H9 (cell line): ENCODE measurements at regions not wholly inside any gene's neighbourhood (a gene's known extent, or its start where the extent isn't known, plus 50 kb on each side); places are given as distances from the start of the nearest gene placed in this dataset.

Experiments
- DNase-seq: peaks from one replicate; pipeline ENCODE4 v3.0.0-alpha.2; 2017
- H2AFZ ChIP-seq: one replicate; pipeline ENCODE4 v1.6.1; 2013; ENCODE audit warnings: mild to moderate bottlenecking, low read length, control low read depth, moderate library complexity
- H2AK5ac ChIP-seq: 2 replicates; pipeline ENCODE4 v1.6.1; 2013; ENCODE audit warnings: low read length, control low read depth, mixed read lengths; ENCODE audit not compliant: insufficient read length
- H2BK120ac ChIP-seq: one replicate; pipeline ENCODE4 v1.6.1; 2013; ENCODE audit warnings: low read depth, mild to moderate bottlenecking, low read length, control low read depth, inconsistent platforms; ENCODE audit not compliant: poor library complexity, severe bottlenecking
- H2BK12ac ChIP-seq: 2 replicates; pipeline ENCODE4 v1.6.1; 2013; ENCODE audit warnings: low read length, control low read depth, mixed read lengths, low read depth; ENCODE audit not compliant: insufficient read length
- H2BK15ac ChIP-seq: 2 replicates; pipeline ENCODE4 v1.6.1; 2013; ENCODE audit warnings: low read depth, low read length, control low read depth
- H2BK20ac ChIP-seq: one replicate; pipeline ENCODE4 v1.6.1; 2013; ENCODE audit warnings: low read depth, mild to moderate bottlenecking, low read length, control low read depth, inconsistent platforms; ENCODE audit not compliant: poor library complexity, severe bottlenecking
- H2BK5ac ChIP-seq: 2 replicates; pipeline ENCODE4 v1.6.1; 2013; ENCODE audit warnings: low read length, control low read depth, mixed read lengths; ENCODE audit not compliant: insufficient read length
- H3K14ac ChIP-seq: 2 replicates; pipeline ENCODE4 v1.6.1; 2013; ENCODE audit warnings: low read length, control low read depth; ENCODE audit not compliant: insufficient read depth
- H3K18ac ChIP-seq: 2 replicates; pipeline ENCODE4 v1.6.1; 2013; ENCODE audit warnings: low read depth, mild to moderate bottlenecking, mixed read lengths, low read length, control low read depth; ENCODE audit not compliant: insufficient read length
- H3K23ac ChIP-seq: 2 replicates; pipeline ENCODE4 v1.6.1; 2013; ENCODE audit warnings: low read length, control low read depth, mixed read lengths, low read depth; ENCODE audit not compliant: insufficient read length
- H3K23me2 ChIP-seq: 2 replicates; pipeline ENCODE4 v1.6.1; 2013; ENCODE audit warnings: low read depth, mild to moderate bottlenecking, mixed read lengths, low read length, control low read depth; ENCODE audit not compliant: insufficient read length, poor library complexity, severe bottlenecking
- H3K27ac ChIP-seq: 2 replicates; pipeline ENCODE4 v1.5.1; 2013; ENCODE audit warnings: low read length, control low read depth, mixed read lengths, low read depth; ENCODE audit not compliant: insufficient read length
- H3K27me3 ChIP-seq: 2 replicates; pipeline ENCODE4 v1.6.1; 2013; ENCODE audit warnings: low read length, control low read depth, inconsistent platforms; ENCODE audit not compliant: insufficient read depth
- H3K4ac ChIP-seq: 2 replicates; pipeline ENCODE4 v1.6.1; 2013; ENCODE audit warnings: low read depth, mild to moderate bottlenecking, control low read depth, inconsistent platforms, low read length, moderate library complexity
- H3K4me1 ChIP-seq: 2 replicates; pipeline ENCODE4 v1.6.1; 2013; ENCODE audit warnings: low read length, control low read depth, inconsistent platforms; ENCODE audit not compliant: insufficient read depth
- H3K4me2 ChIP-seq: 2 replicates; pipeline ENCODE4 v1.6.1; 2013; ENCODE audit warnings: low read length, control low read depth, mixed read lengths; ENCODE audit not compliant: insufficient read length, insufficient read depth
- H3K56ac ChIP-seq: 2 replicates; pipeline ENCODE4 v1.6.1; 2013; ENCODE audit warnings: low read depth, mild to moderate bottlenecking, mixed read lengths, low read length, control low read depth; ENCODE audit not compliant: insufficient read length
- H3K79me1 ChIP-seq: 2 replicates; pipeline ENCODE4 v1.6.1; 2013; ENCODE audit warnings: low read depth, mild to moderate bottlenecking, moderate library complexity, low read length, control low read depth, inconsistent platforms; ENCODE audit not compliant: insufficient read depth, poor library complexity, severe bottlenecking
- H3K79me2 ChIP-seq: 2 replicates; pipeline ENCODE4 v1.6.1; 2013; ENCODE audit warnings: low read length, control low read depth, inconsistent platforms; ENCODE audit not compliant: insufficient read depth
- H3K9ac ChIP-seq: 2 replicates; pipeline ENCODE4 v1.6.1; 2013; ENCODE audit warnings: low read length, control low read depth, mixed read lengths; ENCODE audit not compliant: insufficient read length; ENCODE audit errors: extremely low read depth
- H3K9me3 ChIP-seq: one replicate; pipeline ENCODE4 v1.6.1; 2013; ENCODE audit warnings: low read depth, low read length, inconsistent platforms; ENCODE audit not compliant: control insufficient read depth
- H3T11ph ChIP-seq: one replicate; pipeline ENCODE4 v1.6.1; 2013; ENCODE audit warnings: mild to moderate bottlenecking, low read length, control low read depth, inconsistent platforms
- H4K20me1 ChIP-seq: one replicate; pipeline ENCODE4 v1.6.1; 2013; ENCODE audit not compliant: control insufficient read depth, insufficient read length, insufficient read depth
- H4K5ac ChIP-seq: 2 replicates; pipeline ENCODE4 v1.6.1; 2013; ENCODE audit warnings: low read depth, mild to moderate bottlenecking, mixed read lengths, low read length, control low read depth; ENCODE audit not compliant: insufficient read length
- H4K8ac ChIP-seq: replicated peaks from 2 replicates; pipeline ENCODE4 v1.6.1; 2013; ENCODE audit warnings: low read length, control low read depth, mixed read lengths, low read depth; ENCODE audit not compliant: insufficient read length
- H4K91ac ChIP-seq: 2 replicates; pipeline ENCODE4 v1.6.1; 2013; ENCODE audit warnings: low read depth, mild to moderate bottlenecking, moderate library complexity, mixed read lengths, low read length, control low read depth; ENCODE audit not compliant: insufficient read length
- H3K27ac Mint-ChIP-seq, 3 experiments: 2 replicates in 2 of 3; 3 replicates in 1 of 3; pipeline ENCODE4 v1.8.0; 2020 to 2021; ENCODE audit warnings: mixed read lengths in 3 of 3, mild to moderate bottlenecking in 1 of 3, moderate library complexity in 1 of 3
- H3K27me3 Mint-ChIP-seq: 2 replicates; pipeline ENCODE4 v1.8.0; 2021; ENCODE audit warnings: low read depth, mild to moderate bottlenecking, moderate library complexity, mixed read lengths
- H3K36me3 Mint-ChIP-seq, 3 experiments: 2 replicates in 2 of 3; 3 replicates in 1 of 3; pipeline ENCODE4 v1.8.0; 2020 to 2021; ENCODE audit warnings: low read depth in 3 of 3, mixed read lengths in 3 of 3; ENCODE audit not compliant: insufficient read depth in 1 of 3
- H3K4me1 Mint-ChIP-seq, 2 experiments: 2 replicates each; pipeline ENCODE4 v1.8.0; 2020; ENCODE audit warnings: mixed read lengths in 2 of 2
- H3K4me3 Mint-ChIP-seq, 2 experiments: 2 replicates in 1 of 2; 3 replicates in 1 of 2; pipeline ENCODE4 v1.8.0; 2020 to 2021; ENCODE audit warnings: mild to moderate bottlenecking in 2 of 2, mixed read lengths in 2 of 2, moderate library complexity in 1 of 2
- H3K9me3 Mint-ChIP-seq, 2 experiments: 2 replicates in 1 of 2; 3 replicates in 1 of 2; pipeline ENCODE4 v1.8.0; 2020; ENCODE audit warnings: mild to moderate bottlenecking in 2 of 2, mixed read lengths in 2 of 2, moderate library complexity in 1 of 2
- CTCF ChIP-seq: fragments of 200-600 bp; sonication (generic); conservative IDR thresholded peaks from 3 replicates; pipeline ENCODE4 v1.8.0; 2021; ENCODE audit warnings: antibody characterized with exemption, mild to moderate bottlenecking
- WGBS: extraction: QIAGEN DNeasy Blood & Tissue Kit; methylation state at CpG from one replicate; pipeline ENCODE4 v1.1.7; 2013; ENCODE audit warnings: missing lambda C conversion rate, low lambda C conversion rate, mixed read lengths; ENCODE audit not compliant: insufficient read length; ENCODE audit errors: extremely low coverage; 5-methylcytosine and 5-hydroxymethylcytosine counted together

GRCh38 chr1:81329041-81329440 is 471.7 kb upstream of the ADGRL2 start:
- no peak overlapping the region for H3K14ac ChIP-seq
- H3K27me3 ChIP-seq, result no peaks in the 10 kb centered on the region
- no peak for DNase-seq
- H2BK20ac ChIP-seq, result no peak overlapping the region
- H4K91ac ChIP-seq, result no peak overlapping the region
- H2AK5ac ChIP-seq, result no peak overlapping the region
- no peaks in the 10 kb centered on the region for H4K20me1 ChIP-seq
- H3K79me1 ChIP-seq, result no peaks in the 10 kb centered on the region
- H3K4me1 ChIP-seq, result no peaks in the 10 kb centered on the region; the same call in 1 of the 2 replicates
- H2AFZ ChIP-seq, result no peak overlapping the region
- Mint-ChIP-seq H3K4me1 (peaks cover 26% of the 10 kb centered on the region in 2 experiments), H3K27ac (peak overlapping the region in 1 of 3 experiments; percentile 42; a peak in 2 of 7 replicates), H3K9me3 (no peaks in the 10 kb centered on the region), H3K36me3 (no peaks in the 10 kb centered on the region), H3K4me3 (no peak overlapping the region), H3K27me3 (no peaks in the 10 kb centered on the region)
- TF ChIP-seq CTCF, result no peak
- no peak overlapping the region for H3K23ac ChIP-seq
- H3K18ac ChIP-seq, result no peak overlapping the region
- H3T11ph ChIP-seq, result no peak overlapping the region
- no peak overlapping the region for H2BK12ac ChIP-seq
- no peak overlapping the region for H3K56ac ChIP-seq
- no peaks in the 10 kb centered on the region for H3K9me3 ChIP-seq
- WGBS, result no CpG with 5 or more reads among the region's 2 CpGs
- H3K27ac ChIP-seq, result no peak overlapping the region
- no peak overlapping the region for H4K8ac ChIP-seq
- no peaks in the 10 kb centered on the region for H3K79me2 ChIP-seq
- no peaks in the 10 kb centered on the region for H3K23me2 ChIP-seq
- no peak overlapping the region for H3K4me2 ChIP-seq
- H2BK5ac ChIP-seq, result no peak overlapping the region
- no peak overlapping the region for H2BK120ac ChIP-seq
- H2BK15ac ChIP-seq, result no peak overlapping the region
- no peak overlapping the region for H3K4ac ChIP-seq
- no peak overlapping the region for H3K9ac ChIP-seq
- no peak overlapping the region for H4K5ac ChIP-seq
